BJ (cell line): ENCODE measurements at regions not wholly inside any gene's neighbourhood (a gene's known extent, or its start where the extent isn't known, plus 50 kb on each side); places are given as distances from the start of the nearest gene placed in this dataset.
"Not testable (repeated sequence)": the region's sequence is repeated elsewhere in the genome, so short reads cannot be mapped to it uniquely, and the experiment has no call there.

Experiments used
- CTCF ChIA-PET: fragments of 350-600 bp; formaldehyde crosslinking; extraction: SDS; loops from one replicate; lab custom pipeline; 2021; ENCODE audit warnings: antibody characterized with exemption, inconsistent platforms; lab: Yijun Ruan, JAX
- POLR2A ChIA-PET: fragments of 300-600 bp; sonication (Branson Sonifier 250); formaldehyde crosslinking; extraction: SDS; loops from one replicate; lab custom pipeline; 2021; ENCODE audit warnings: antibody characterized with exemption; lab: Charles Lee
- DNase-seq: peaks from one replicate; pipeline ENCODE4 v3.0.0-alpha.2; 2011; ENCODE audit warnings: low read depth
- H3K27me3 ChIP-seq: 2 replicates; pipeline ENCODE4 v1.6.0; 2011; ENCODE audit warnings: low read length; ENCODE audit not compliant: control insufficient read depth, insufficient read depth
- H3K36me3 ChIP-seq: 2 replicates; pipeline ENCODE4 v1.5.1; 2011; ENCODE audit warnings: low read length; ENCODE audit not compliant: control insufficient read depth, insufficient read depth
- H3K4me3 ChIP-seq: 2 replicates; pipeline ENCODE4 v1.5.1; 2011; ENCODE audit warnings: low read depth, mild to moderate bottlenecking, control low read depth, low read length
- CTCF ChIP-seq: IDR thresholded peaks from 2 replicates; pipeline ENCODE4 v1.5.1; 2011; ENCODE audit warnings: low read depth, mild to moderate bottlenecking, control low read depth, inconsistent platforms, low read length, moderate library complexity; ENCODE audit not compliant: insufficient read depth

GRCh38 chr2:109676346-109676902 lies 62.3 kb downstream of the SOWAHC start:
- no peak for DNase-seq
- ChIA-PET CTCF (interaction anchor here (0.7 to 1.6 kb wide), 2 partner anchors 31 to 60 kb away, joined by 3 read pairs; no protein-coding TSS in a partner anchor), POLR2A (no interaction called here)
- peaks cover 8% of the 10 kb centered on the region for H3K27me3 ChIP-seq
- H3K4me3 ChIP-seq = no peak overlapping the region
- TF ChIP-seq CTCF = no peak
- H3K36me3 ChIP-seq = no peaks in the 10 kb centered on the region

GRCh38 chr2:109677121-109677731 lies 63.1 kb downstream of the SOWAHC start:
- POLR2A ChIA-PET, H3K4me3 ChIP-seq, DNase-seq, H3K36me3 ChIP-seq: not testable (repeated sequence)
- CTCF ChIA-PET = interaction anchor here (0.7 to 1.6 kb wide), 4 partner anchors 14 to 130 kb away, joined by 3 to 4 read pairs (median 3); no protein-coding TSS in a partner anchor
- peaks cover 12% of the 10 kb centered on the region for H3K27me3 ChIP-seq

DNA sequence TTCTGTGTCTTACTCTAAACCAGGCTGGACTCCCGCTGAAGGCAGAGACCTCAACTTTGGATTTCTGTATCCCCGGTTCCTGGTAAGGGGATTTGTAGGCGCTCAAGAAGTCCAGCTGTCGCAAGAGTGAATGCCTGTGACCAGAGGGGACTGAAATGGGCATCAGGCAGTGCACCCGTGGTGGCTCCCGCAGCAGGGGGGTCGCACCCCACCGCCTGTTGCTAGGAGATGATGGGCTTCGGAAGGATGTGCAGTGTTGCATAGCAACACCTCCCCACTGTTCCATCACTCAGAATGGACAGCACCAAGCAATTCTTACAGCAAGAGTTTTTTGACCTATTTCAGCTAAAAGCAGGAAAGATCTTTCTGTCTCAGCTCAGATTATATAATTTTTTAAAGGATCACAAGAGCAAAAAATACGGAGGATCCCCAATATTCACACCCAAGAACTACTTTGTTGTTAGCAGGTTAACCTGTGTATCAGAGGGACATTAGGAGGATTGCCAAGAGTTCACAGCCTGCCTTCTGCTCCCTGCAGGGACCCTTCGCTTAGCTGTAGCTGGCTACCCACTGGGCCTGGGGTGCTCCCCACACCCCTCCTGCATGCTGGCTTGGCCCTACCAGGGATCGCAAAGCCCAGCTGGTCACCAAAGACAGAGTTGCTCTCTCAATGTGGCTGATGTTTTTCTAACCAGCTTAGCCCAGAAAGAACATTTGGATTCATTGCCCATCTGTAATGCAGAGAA lies 63.8 kb downstream of the SOWAHC start:
- H3K36me3 ChIP-seq = no peaks in the 10 kb centered on the region
- ChIA-PET POLR2A (no interaction called here), CTCF (interaction anchor here (0.9 to 1.6 kb wide), 4 partner anchors 9 to 131 kb away, joined by 3 to 4 read pairs (median 3); no protein-coding TSS in a partner anchor)
- peaks cover 14% of the 10 kb centered on the region for H3K27me3 ChIP-seq
- no peak overlapping the region for H3K4me3 ChIP-seq
- no peak for DNase-seq
- TF ChIP-seq CTCF = no peak

- H3K4me3 ChIP-seq, H3K36me3 ChIP-seq, DNase-seq, POLR2A ChIA-PET: not testable (repeated sequence)
- peaks cover 14% of the 10 kb centered on the region for H3K27me3 ChIP-seq
- CTCF ChIA-PET = interaction anchor here (0.9 to 1.1 kb wide), 2 partner anchors 10 to 132 kb away, joined by 3 to 4 read pairs; no protein-coding TSS in a partner anchor
These were observed 64.6 kb downstream of the SOWAHC start for GRCh38 chr2:109678724-109679201.

- no peak overlapping the region for H3K4me3 ChIP-seq
- no peak for DNase-seq
- CTCF ChIA-PET = interaction anchor here (0.9 kb wide), 1 partner anchor 11 kb away, joined by 3 read pairs; no protein-coding TSS in a partner anchor
- peaks cover 14% of the 10 kb centered on the region for H3K27me3 ChIP-seq
- H3K36me3 ChIP-seq = no peaks in the 10 kb centered on the region
- POLR2A ChIA-PET = no interaction called here
- no peak for TF ChIP-seq CTCF
These were observed 65.1 kb downstream of the SOWAHC start for GRCh38 chr2:109679225-109679624.

- ChIA-PET CTCF (no interaction called here), POLR2A (no interaction called here)
- Histone ChIP-seq H3K36me3 (no peaks in the 10 kb centered on the region), H3K27me3 (peaks cover 14% of the 10 kb centered on the region), H3K4me3 (no peak overlapping the region)
- TF ChIP-seq CTCF = no peak
- DNase-seq = no peak
These were observed 65.5 kb downstream of the SOWAHC start for GRCh38 chr2:109679626-109680025.
